ENCODE measurements at regions not wholly inside any gene's neighbourhood (a gene's known extent, or its start where the extent isn't known, plus 50 kb on each side); places are given as distances from the start of the nearest gene placed in this dataset.

GRCh38 chr5:101950019-101950418, 346.1 kb downstream of the SLCO4C1 start:
- POLR2A ChIA-PET, result no interaction called here
- no peaks in the 10 kb centered on the region for H3K36me3 ChIP-seq (ENCODE audit: control insufficient read depth, insufficient read depth, low read length)
- CTCF ChIA-PET, result interaction anchor here (0.7 kb wide), 1 partner anchor 46 kb away, joined by 3 read pairs; no protein-coding TSS in a partner anchor
- H3K4me3 ChIP-seq (ENCODE audit: low read depth, low read length), result no peak overlapping the region
- no TSS peak for BruUV-seq (replicated peaks)
- Mint-ChIP-seq H3K4me1 (ENCODE audit: low read depth, unreplicated experiment) (no peaks in the 10 kb centered on the region), H3K27ac (ENCODE audit: unreplicated experiment) (no peak overlapping the region), H3K4me3 (ENCODE audit: unreplicated experiment) (no peak overlapping the region), H3K27me3 (ENCODE audit: insufficient read depth, unreplicated experiment) (no peaks in the 10 kb centered on the region), H3K36me3 (ENCODE audit: insufficient read depth, unreplicated experiment) (no peaks in the 10 kb centered on the region), H3K9me3 (ENCODE audit: unreplicated experiment) (no peaks in the 10 kb centered on the region)
- no peak for TF ChIP-seq CTCF (IDR thresholded peaks at IDR 0.05; ENCODE audit: insufficient read depth in 1 of 2, low read depth in 1 of 2, low read length in 1 of 2, severe bottlenecking in 1 of 2, unreplicated experiment in 1 of 2)
- intact Hi-C loops (cut with micrococcal nuclease; ENCODE audit: unreplicated experiment), result no loop called here
- H3K27me3 ChIP-seq (replicated peaks; ENCODE audit: control insufficient read depth, insufficient read depth, low read length), result no peaks in the 10 kb centered on the region
- no peaks in the 10 kb centered on the region for H3K4me1 ChIP-seq
- no peaks in the 10 kb centered on the region for H3K9me3 ChIP-seq
- no peak for DNase-seq

DNA sequence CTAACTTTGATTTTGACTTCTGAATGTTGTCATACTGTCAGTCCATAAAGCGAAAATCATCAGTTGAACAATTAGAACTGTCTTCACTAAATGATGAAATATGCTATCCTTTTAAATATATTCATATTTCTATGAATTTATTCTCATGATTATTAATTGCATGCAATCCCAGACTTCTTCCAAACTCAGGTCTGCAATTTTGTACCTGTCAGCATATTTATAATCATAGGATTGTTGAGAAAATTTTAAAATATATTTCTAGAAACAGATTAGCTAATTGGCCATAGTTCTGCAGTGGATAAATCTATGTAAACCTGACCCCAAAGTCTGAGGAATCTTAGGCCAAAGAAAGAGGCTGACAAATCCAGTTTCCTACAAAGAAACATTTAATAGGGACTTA, 347.5 kb downstream of the SLCO4C1 start:
- intact Hi-C loops (cut with micrococcal nuclease; ENCODE audit: unreplicated experiment), result no loop called here
- Histone ChIP-seq H3K27me3 (replicated peaks; ENCODE audit: control insufficient read depth, insufficient read depth, low read length) (no peaks in the 10 kb centered on the region), H3K4me1 (no peaks in the 10 kb centered on the region), H3K4me3 (ENCODE audit: low read depth, low read length) (no peak overlapping the region), H3K9me3 (no peaks in the 10 kb centered on the region), H3K36me3 (ENCODE audit: control insufficient read depth, insufficient read depth, low read length) (no peaks in the 10 kb centered on the region)
- ChIA-PET POLR2A (no interaction called here), CTCF (no interaction called here)
- no peak overlapping the region for H3K4me3 Mint-ChIP-seq (ENCODE audit: unreplicated experiment)
- H3K4me1 Mint-ChIP-seq (ENCODE audit: low read depth, unreplicated experiment), result no peaks in the 10 kb centered on the region
- no peaks in the 10 kb centered on the region for H3K9me3 Mint-ChIP-seq (ENCODE audit: unreplicated experiment)
- H3K36me3 Mint-ChIP-seq (ENCODE audit: insufficient read depth, unreplicated experiment), result no peaks in the 10 kb centered on the region
- TF ChIP-seq CTCF (IDR thresholded peaks at IDR 0.05; ENCODE audit: insufficient read depth in 1 of 2, low read depth in 1 of 2, low read length in 1 of 2, severe bottlenecking in 1 of 2, unreplicated experiment in 1 of 2), result no peak
- no peak for DNase-seq
- no peak overlapping the region for H3K27ac Mint-ChIP-seq (ENCODE audit: unreplicated experiment)
- H3K27me3 Mint-ChIP-seq (ENCODE audit: insufficient read depth, unreplicated experiment), result no peaks in the 10 kb centered on the region
- BruUV-seq (replicated peaks), result no TSS peak

DNA sequence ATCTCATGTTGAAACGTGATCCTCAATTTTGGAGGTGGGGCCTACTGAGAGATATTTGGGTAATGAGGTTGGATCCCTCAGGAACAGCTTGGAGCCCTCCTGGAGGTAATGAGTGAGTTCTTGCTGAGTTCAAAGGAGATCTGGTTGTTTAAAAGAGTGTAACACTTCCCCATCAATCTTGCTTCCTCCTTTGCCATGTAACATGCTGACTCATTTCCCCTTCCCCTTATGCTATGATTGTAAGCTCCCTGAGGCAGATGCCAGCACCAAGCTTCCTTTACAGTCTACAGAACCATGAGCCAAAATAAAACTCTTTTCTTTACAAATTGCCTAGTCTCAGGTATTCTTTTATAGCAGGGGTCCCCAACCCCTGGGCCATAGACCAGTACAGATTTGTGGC, 352.3 kb downstream of the SLCO4C1 start:
- ChIA-PET POLR2A (no interaction called here), CTCF (no interaction called here)
- no TSS peak for BruUV-seq (replicated peaks)
- TF ChIP-seq CTCF (IDR thresholded peaks at IDR 0.05; ENCODE audit: insufficient read depth in 1 of 2, low read depth in 1 of 2, low read length in 1 of 2, severe bottlenecking in 1 of 2, unreplicated experiment in 1 of 2), result no peak
- Histone ChIP-seq H3K27me3 (replicated peaks; ENCODE audit: control insufficient read depth, insufficient read depth, low read length) (no peaks in the 10 kb centered on the region; the same call in 1 of the 2 replicates), H3K4me1 (no peaks in the 10 kb centered on the region), H3K36me3 (ENCODE audit: control insufficient read depth, insufficient read depth, low read length) (no peaks in the 10 kb centered on the region), H3K9me3 (no peaks in the 10 kb centered on the region), H3K4me3 (ENCODE audit: low read depth, low read length) (no peak overlapping the region)
- DNase-seq, result no peak
- H3K9me3 Mint-ChIP-seq (ENCODE audit: unreplicated experiment), result no peaks in the 10 kb centered on the region
- H3K36me3 Mint-ChIP-seq (ENCODE audit: insufficient read depth, unreplicated experiment), result no peaks in the 10 kb centered on the region
- intact Hi-C loops (cut with micrococcal nuclease; ENCODE audit: unreplicated experiment), result loop anchor here (5.0 kb wide), 1 partner anchor 194 kb away; no protein-coding TSS in a partner anchor
- H3K4me1 Mint-ChIP-seq (ENCODE audit: low read depth, unreplicated experiment), result no peaks in the 10 kb centered on the region
- no peak overlapping the region for H3K4me3 Mint-ChIP-seq (ENCODE audit: unreplicated experiment)
- peaks cover 3% of the 10 kb centered on the region for H3K27me3 Mint-ChIP-seq (ENCODE audit: insufficient read depth, unreplicated experiment)
- H3K27ac Mint-ChIP-seq (ENCODE audit: unreplicated experiment), result no peak overlapping the region
